ENCODE measurements at regions not wholly inside any gene's neighbourhood (a gene's known extent, or its start where the extent isn't known, plus 50 kb on each side); places are given as distances from the start of the nearest gene placed in this dataset.

GRCh38 chr4:137934046-137934445 is 308.1 kb downstream of the SLC7A11 start:
- TF ChIP-seq CREB1 (IDR thresholded peaks at IDR 0.05; ENCODE audit: low read depth) (no peak), JUNB (IDR thresholded peaks at IDR 0.05) (no peak), EP300 (IDR thresholded peaks at IDR 0.05; ENCODE audit: borderline replicate concordance in 1 of 2, control insufficient read depth in 1 of 2, low read depth in 2 of 2, low read length in 2 of 2) (no peak), NRF1 (conservative IDR thresholded peaks at IDR 0.05; ENCODE audit: low read depth, low read length) (no peak), TCF7 (IDR thresholded peaks at IDR 0.05; ENCODE audit: borderline replicate concordance) (no peak), ZNF217 (IDR thresholded peaks at IDR 0.05) (no peak), FOS (IDR thresholded peaks at IDR 0.05; ENCODE audit: borderline replicate concordance, extremely low read depth, insufficient read length) (no peak), ZNF274 (IDR thresholded peaks at IDR 0.05; ENCODE audit: insufficient read depth, insufficient read length) (no peak), LARP7 (IDR thresholded peaks at IDR 0.05) (no peak), JUND (IDR thresholded peaks at IDR 0.05; ENCODE audit: low read depth, low read length) (no peak), CHD2 (IDR thresholded peaks at IDR 0.05; ENCODE audit: borderline replicate concordance, low read depth, low read length) (no peak)
- TF ChIP-seq, protein P1, sequence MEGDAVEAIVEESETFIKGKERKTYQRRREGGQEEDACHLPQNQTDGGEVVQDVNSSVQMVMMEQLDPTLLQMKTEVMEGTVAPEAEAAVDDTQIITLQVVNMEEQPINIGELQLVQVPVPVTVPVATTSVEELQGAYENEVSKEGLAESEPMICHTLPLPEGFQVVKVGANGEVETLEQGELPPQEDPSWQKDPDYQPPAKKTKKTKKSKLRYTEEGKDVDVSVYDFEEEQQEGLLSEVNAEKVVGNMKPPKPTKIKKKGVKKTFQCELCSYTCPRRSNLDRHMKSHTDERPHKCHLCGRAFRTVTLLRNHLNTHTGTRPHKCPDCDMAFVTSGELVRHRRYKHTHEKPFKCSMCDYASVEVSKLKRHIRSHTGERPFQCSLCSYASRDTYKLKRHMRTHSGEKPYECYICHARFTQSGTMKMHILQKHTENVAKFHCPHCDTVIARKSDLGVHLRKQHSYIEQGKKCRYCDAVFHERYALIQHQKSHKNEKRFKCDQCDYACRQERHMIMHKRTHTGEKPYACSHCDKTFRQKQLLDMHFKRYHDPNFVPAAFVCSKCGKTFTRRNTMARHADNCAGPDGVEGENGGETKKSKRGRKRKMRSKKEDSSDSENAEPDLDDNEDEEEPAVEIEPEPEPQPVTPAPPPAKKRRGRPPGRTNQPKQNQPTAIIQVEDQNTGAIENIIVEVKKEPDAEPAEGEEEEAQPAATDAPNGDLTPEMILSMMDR (IDR thresholded peaks at IDR 0.05 in 2 of 3, conservative IDR thresholded peaks at IDR 0.05 in 1 of 3; ENCODE audit: control insufficient read depth in 2 of 3, extremely low read depth in 1 of 3, insufficient read depth in 1 of 3, low read depth in 3 of 3, low read length in 3 of 3): no peak

Measured in GM12878 (cell line).